ENCODE measurements at regions not wholly inside any gene's neighbourhood (a gene's known extent, or its start where the extent isn't known, plus 50 kb on each side); places are given as distances from the start of the nearest gene placed in this dataset.

GRCh38 chr4:147335183-147335582 lies 145.7 kb upstream of the EDNRA start:
- no peak overlapping the region for H2AFZ ChIP-seq (ENCODE audit: low read length)
- no peak overlapping the region for H3K14ac ChIP-seq (ENCODE audit: low read length)
- H2BK15ac ChIP-seq (ENCODE audit: low read length) = no peak overlapping the region
- H2AK5ac ChIP-seq (ENCODE audit: low read depth, low read length) = no peak overlapping the region
- H3K9me3 ChIP-seq (replicated peaks in 1 of 2; ENCODE audit: control insufficient read depth in 2 of 2, insufficient read depth in 1 of 2, low read depth in 1 of 2, low read length in 2 of 2) = no peaks in the 10 kb centered on the region
- H3K4me3 ChIP-seq (ENCODE audit: low read length in 2 of 2) = no peak overlapping the region
- WGBS, 2 donors (ENCODE audit: extremely low coverage in 2 of 2, insufficient read length in 2 of 2, insufficient replicate concordance in 1 of 2) = no CpG with 5 or more reads among the region's 1 CpG
- H3K4ac ChIP-seq (ENCODE audit: low read length) = no peak overlapping the region
- H3K4me1 ChIP-seq (ENCODE audit: control insufficient read depth in 2 of 2, insufficient read depth in 1 of 2, low read depth in 1 of 2, low read length in 2 of 2) = no peaks in the 10 kb centered on the region
- no peak overlapping the region for H3K9ac ChIP-seq (ENCODE audit: low read depth, low read length, poor library complexity)
- H3K79me1 ChIP-seq (ENCODE audit: low read depth, low read length) = no peaks in the 10 kb centered on the region
- no peak overlapping the region for H3K23ac ChIP-seq (ENCODE audit: low read depth, low read length, poor library complexity)
- H2BK5ac ChIP-seq (ENCODE audit: low read length) = no peak overlapping the region
- no peak overlapping the region for H2BK12ac ChIP-seq (ENCODE audit: low read length)
- no peak overlapping the region for H4K91ac ChIP-seq (ENCODE audit: low read depth, low read length, poor library complexity)
- H3K4me2 ChIP-seq (ENCODE audit: insufficient read depth, low read length, poor library complexity, severe bottlenecking) = no peak overlapping the region
- no peaks in the 10 kb centered on the region for H3K36me3 ChIP-seq (replicated peaks in 1 of 2; ENCODE audit: control insufficient read depth in 2 of 2, insufficient read depth in 2 of 2, low read length in 2 of 2)
- H3K27ac ChIP-seq (replicated peaks; ENCODE audit: low read length) = no peak overlapping the region
- H3K27me3 ChIP-seq (ENCODE audit: control insufficient read depth in 3 of 3, insufficient read depth in 3 of 3, low read depth in 1 of 3, low read length in 3 of 3) = no peaks in the 10 kb centered on the region
- no peak overlapping the region for H3K18ac ChIP-seq (ENCODE audit: low read length)
- no peak overlapping the region for H2BK120ac ChIP-seq (ENCODE audit: low read depth, low read length)
- DNase-seq (ENCODE audit: low spot score) = no peak
- H4K8ac ChIP-seq (ENCODE audit: low read depth, low read length) = no peak overlapping the region

- WGBS, 2 donors (ENCODE audit: extremely low coverage in 2 of 2, insufficient read length in 2 of 2, insufficient replicate concordance in 1 of 2) = no CpG with 5 or more reads among the region's 2 CpGs
- H3K36me3 ChIP-seq (replicated peaks in 1 of 2; ENCODE audit: control insufficient read depth in 2 of 2, insufficient read depth in 2 of 2, low read length in 2 of 2) = no peaks in the 10 kb centered on the region
- no peak overlapping the region for H3K9ac ChIP-seq (ENCODE audit: low read depth, low read length, poor library complexity)
- H4K91ac ChIP-seq (ENCODE audit: low read depth, low read length, poor library complexity) = no peak overlapping the region
- H2BK12ac ChIP-seq (ENCODE audit: low read length) = no peak overlapping the region
- no peak overlapping the region for H3K4ac ChIP-seq (ENCODE audit: low read length)
- H4K8ac ChIP-seq (ENCODE audit: low read depth, low read length) = no peak overlapping the region
- no peak overlapping the region for H3K4me2 ChIP-seq (ENCODE audit: insufficient read depth, low read length, poor library complexity, severe bottlenecking)
- no peak overlapping the region for H3K18ac ChIP-seq (ENCODE audit: low read length)
- no peak for DNase-seq (ENCODE audit: low spot score)
- H3K27me3 ChIP-seq (ENCODE audit: control insufficient read depth in 3 of 3, insufficient read depth in 3 of 3, low read depth in 1 of 3, low read length in 3 of 3) = no peaks in the 10 kb centered on the region
- H3K27ac ChIP-seq (replicated peaks; ENCODE audit: low read length) = no peak overlapping the region
- no peak overlapping the region for H2BK120ac ChIP-seq (ENCODE audit: low read depth, low read length)
- H3K23ac ChIP-seq (ENCODE audit: low read depth, low read length, poor library complexity) = no peak overlapping the region
- H3K4me1 ChIP-seq (ENCODE audit: control insufficient read depth in 2 of 2, insufficient read depth in 1 of 2, low read depth in 1 of 2, low read length in 2 of 2) = peaks cover 0 to 2% of the 10 kb centered on the region in 2 donors
- no peak overlapping the region for H2BK5ac ChIP-seq (ENCODE audit: low read length)
- no peak overlapping the region for H3K4me3 ChIP-seq (ENCODE audit: low read length in 2 of 2)
- H2BK15ac ChIP-seq (ENCODE audit: low read length) = no peak overlapping the region
- H2AFZ ChIP-seq (ENCODE audit: low read length) = no peak overlapping the region
- no peak overlapping the region for H3K14ac ChIP-seq (ENCODE audit: low read length)
- no peak overlapping the region for H2AK5ac ChIP-seq (ENCODE audit: low read depth, low read length)
- H3K79me1 ChIP-seq (ENCODE audit: low read depth, low read length) = no peaks in the 10 kb centered on the region
- no peaks in the 10 kb centered on the region for H3K9me3 ChIP-seq (replicated peaks in 1 of 2; ENCODE audit: control insufficient read depth in 2 of 2, insufficient read depth in 1 of 2, low read depth in 1 of 2, low read length in 2 of 2)
Observed at GRCh38 chr4:147336252-147336651, 144.6 kb upstream of the EDNRA start.

- no CpG with 5 or more reads among the region's 4 CpGs for WGBS, 2 donors (ENCODE audit: extremely low coverage in 2 of 2, insufficient read length in 2 of 2, insufficient replicate concordance in 1 of 2)
- Histone ChIP-seq H3K4ac (ENCODE audit: low read length) (no peak overlapping the region), H4K8ac (ENCODE audit: low read depth, low read length) (no peak overlapping the region)
Observed at GRCh38 chr4:147339100-147339499, 141.8 kb upstream of the EDNRA start.

GRCh38 chr4:147340111-147340510 lies 140.8 kb upstream of the EDNRA start:
- H2AK5ac ChIP-seq (ENCODE audit: low read depth, low read length) = no peak overlapping the region
- DNase-seq (ENCODE audit: low spot score) = no peak
- no peak overlapping the region for H3K4ac ChIP-seq (ENCODE audit: low read length)
- H4K91ac ChIP-seq (ENCODE audit: low read depth, low read length, poor library complexity) = no peak overlapping the region
- H2BK120ac ChIP-seq (ENCODE audit: low read depth, low read length) = no peak overlapping the region
- H3K27ac ChIP-seq (replicated peaks; ENCODE audit: low read length) = no peak overlapping the region
- no peak overlapping the region for H3K4me3 ChIP-seq (ENCODE audit: low read length in 2 of 2)
- no peak overlapping the region for H2BK5ac ChIP-seq (ENCODE audit: low read length)
- no peak overlapping the region for H2BK15ac ChIP-seq (ENCODE audit: low read length)
- no peak overlapping the region for H2AFZ ChIP-seq (ENCODE audit: low read length)
- H3K23ac ChIP-seq (ENCODE audit: low read depth, low read length, poor library complexity) = no peak overlapping the region
- H3K27me3 ChIP-seq (ENCODE audit: control insufficient read depth in 3 of 3, insufficient read depth in 3 of 3, low read depth in 1 of 3, low read length in 3 of 3) = no peaks in the 10 kb centered on the region
- H3K4me2 ChIP-seq (ENCODE audit: insufficient read depth, low read length, poor library complexity, severe bottlenecking) = no peak overlapping the region
- no peak overlapping the region for H4K8ac ChIP-seq (ENCODE audit: low read depth, low read length)
- no peaks in the 10 kb centered on the region for H3K79me1 ChIP-seq (ENCODE audit: low read depth, low read length)
- no peak overlapping the region for H3K9ac ChIP-seq (ENCODE audit: low read depth, low read length, poor library complexity)
- WGBS, 2 donors (ENCODE audit: extremely low coverage in 2 of 2, insufficient read length in 2 of 2, insufficient replicate concordance in 1 of 2) = no CpG with 5 or more reads among the region's 1 CpG
- no peak overlapping the region for H2BK12ac ChIP-seq (ENCODE audit: low read length)
- H3K18ac ChIP-seq (ENCODE audit: low read length) = no peak overlapping the region
- no peaks in the 10 kb centered on the region for H3K9me3 ChIP-seq (replicated peaks in 1 of 2; ENCODE audit: control insufficient read depth in 2 of 2, insufficient read depth in 1 of 2, low read depth in 1 of 2, low read length in 2 of 2)
- H3K4me1 ChIP-seq (ENCODE audit: control insufficient read depth in 2 of 2, insufficient read depth in 1 of 2, low read depth in 1 of 2, low read length in 2 of 2) = peaks cover 0 to 2% of the 10 kb centered on the region in 2 donors
- H3K36me3 ChIP-seq (replicated peaks in 1 of 2; ENCODE audit: control insufficient read depth in 2 of 2, insufficient read depth in 2 of 2, low read length in 2 of 2) = no peaks in the 10 kb centered on the region
- no peak overlapping the region for H3K14ac ChIP-seq (ENCODE audit: low read length)

More at GRCh38 chr4:147339100-147339499, 141.8 kb upstream of the EDNRA start:
- no peak overlapping the region for H3K14ac ChIP-seq (ENCODE audit: low read length)
- H2BK12ac ChIP-seq (ENCODE audit: low read length) = no peak overlapping the region
- H3K27me3 ChIP-seq (ENCODE audit: control insufficient read depth in 3 of 3, insufficient read depth in 3 of 3, low read depth in 1 of 3, low read length in 3 of 3) = no peaks in the 10 kb centered on the region
- no peak overlapping the region for H2BK120ac ChIP-seq (ENCODE audit: low read depth, low read length)
- H3K4me3 ChIP-seq (ENCODE audit: low read length in 2 of 2) = no peak overlapping the region
- H4K91ac ChIP-seq (ENCODE audit: low read depth, low read length, poor library complexity) = no peak overlapping the region
- H2AFZ ChIP-seq (ENCODE audit: low read length) = no peak overlapping the region
- H2AK5ac ChIP-seq (ENCODE audit: low read depth, low read length) = no peak overlapping the region
- H3K4me1 ChIP-seq (ENCODE audit: control insufficient read depth in 2 of 2, insufficient read depth in 1 of 2, low read depth in 1 of 2, low read length in 2 of 2) = peaks cover 0 to 2% of the 10 kb centered on the region in 2 donors
- no peaks in the 10 kb centered on the region for H3K9me3 ChIP-seq (replicated peaks in 1 of 2; ENCODE audit: control insufficient read depth in 2 of 2, insufficient read depth in 1 of 2, low read depth in 1 of 2, low read length in 2 of 2)
- no peak overlapping the region for H2BK5ac ChIP-seq (ENCODE audit: low read length)
- H3K23ac ChIP-seq (ENCODE audit: low read depth, low read length, poor library complexity) = no peak overlapping the region
- H3K27ac ChIP-seq (replicated peaks; ENCODE audit: low read length) = no peak overlapping the region
- no peak overlapping the region for H2BK15ac ChIP-seq (ENCODE audit: low read length)
- H3K9ac ChIP-seq (ENCODE audit: low read depth, low read length, poor library complexity) = no peak overlapping the region
- DNase-seq (ENCODE audit: low spot score) = no peak
- H3K4me2 ChIP-seq (ENCODE audit: insufficient read depth, low read length, poor library complexity, severe bottlenecking) = no peak overlapping the region
- no peak overlapping the region for H3K18ac ChIP-seq (ENCODE audit: low read length)
- H3K79me1 ChIP-seq (ENCODE audit: low read depth, low read length) = no peaks in the 10 kb centered on the region
- no peaks in the 10 kb centered on the region for H3K36me3 ChIP-seq (replicated peaks in 1 of 2; ENCODE audit: control insufficient read depth in 2 of 2, insufficient read depth in 2 of 2, low read length in 2 of 2)

All from neuronal stem cell (in vitro differentiated cells).